ENCODE measurements at regions not wholly inside any gene's neighbourhood (a gene's known extent, or its start where the extent isn't known, plus 50 kb on each side); places are given as distances from the start of the nearest gene placed in this dataset.
"Not testable (repeated sequence)": the region's sequence is repeated elsewhere in the genome, so short reads cannot be mapped to it uniquely, and the experiment has no call there.

GRCh38 chr6:85004361-85004995 is 240.1 kb upstream of the TBX18 start:
- no peak for DNase-seq

- no peak for DNase-seq
These were observed 238.4 kb upstream of the TBX18 start for GRCh38 chr6:85002847-85003246.

DNA sequence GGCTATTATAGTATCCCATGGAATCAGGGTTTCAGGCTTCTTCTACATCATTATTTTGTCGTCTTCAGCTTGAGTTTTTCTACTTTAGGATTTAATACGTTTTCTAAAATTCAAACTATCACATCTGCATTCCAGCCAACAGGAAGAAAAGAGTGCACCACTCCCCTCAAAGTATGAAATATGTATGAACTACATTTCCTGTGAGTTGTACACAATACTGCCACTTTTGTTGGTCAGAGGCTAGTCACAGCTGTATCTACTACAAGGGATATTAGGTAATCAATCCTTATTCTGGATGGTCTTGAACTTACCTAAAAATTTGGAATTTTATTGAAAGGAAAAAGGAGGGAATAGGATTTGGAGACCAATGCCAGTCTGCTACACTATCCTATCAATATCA is 235.6 kb upstream of the TBX18 start:
- DNase-seq, result no peak

DNA sequence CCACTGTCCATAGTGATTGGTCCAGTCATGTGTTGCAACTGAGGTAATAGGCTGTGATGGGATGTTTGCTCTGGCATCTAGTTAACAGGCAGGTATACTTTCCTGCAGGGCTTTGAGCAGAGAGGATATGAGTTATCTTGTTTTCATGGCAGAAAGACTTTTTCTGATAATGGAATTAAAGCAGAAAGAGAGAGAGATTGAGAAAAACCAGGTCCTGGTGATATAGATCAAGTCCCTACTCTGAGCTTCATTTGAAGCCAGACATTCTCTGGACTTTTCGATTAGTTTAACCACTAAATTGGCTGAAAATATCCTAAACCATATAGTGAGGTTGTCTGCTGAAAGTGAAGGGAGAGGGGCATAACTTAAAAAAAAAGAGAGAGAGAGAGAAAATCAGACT is 233.8 kb upstream of the TBX18 start:
- DNase-seq, result no peak

- DNase-seq, result not testable (repeated sequence)
These were observed 224.4 kb upstream of the TBX18 start for GRCh38 chr6:84988766-84989165.

DNA sequence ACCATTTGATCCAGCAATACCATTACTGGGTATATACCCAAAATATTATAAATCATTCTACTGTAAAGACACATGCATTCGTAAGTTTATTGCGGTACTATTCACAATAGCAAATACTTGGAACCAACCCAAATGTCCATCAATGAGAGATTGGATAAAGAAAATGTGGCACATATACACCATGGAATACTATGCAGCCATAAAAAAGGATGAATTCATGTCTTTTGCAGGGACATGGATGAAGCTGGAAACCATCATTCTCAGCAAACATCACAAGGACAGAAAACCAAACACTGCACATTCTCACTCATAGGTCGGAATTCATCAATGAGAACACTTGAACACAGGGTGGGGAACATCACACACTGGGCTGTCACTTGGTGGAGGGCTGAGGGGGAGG is 221.1 kb upstream of the TBX18 start:
- not testable (repeated sequence) for DNase-seq

- no peak for DNase-seq
These were observed 215.1 kb upstream of the TBX18 start for GRCh38 chr6:84979541-84979940.

GRCh38 chr6:84977363-84977705 is 212.9 kb upstream of the TBX18 start:
- DNase-seq, result no peak

DNA sequence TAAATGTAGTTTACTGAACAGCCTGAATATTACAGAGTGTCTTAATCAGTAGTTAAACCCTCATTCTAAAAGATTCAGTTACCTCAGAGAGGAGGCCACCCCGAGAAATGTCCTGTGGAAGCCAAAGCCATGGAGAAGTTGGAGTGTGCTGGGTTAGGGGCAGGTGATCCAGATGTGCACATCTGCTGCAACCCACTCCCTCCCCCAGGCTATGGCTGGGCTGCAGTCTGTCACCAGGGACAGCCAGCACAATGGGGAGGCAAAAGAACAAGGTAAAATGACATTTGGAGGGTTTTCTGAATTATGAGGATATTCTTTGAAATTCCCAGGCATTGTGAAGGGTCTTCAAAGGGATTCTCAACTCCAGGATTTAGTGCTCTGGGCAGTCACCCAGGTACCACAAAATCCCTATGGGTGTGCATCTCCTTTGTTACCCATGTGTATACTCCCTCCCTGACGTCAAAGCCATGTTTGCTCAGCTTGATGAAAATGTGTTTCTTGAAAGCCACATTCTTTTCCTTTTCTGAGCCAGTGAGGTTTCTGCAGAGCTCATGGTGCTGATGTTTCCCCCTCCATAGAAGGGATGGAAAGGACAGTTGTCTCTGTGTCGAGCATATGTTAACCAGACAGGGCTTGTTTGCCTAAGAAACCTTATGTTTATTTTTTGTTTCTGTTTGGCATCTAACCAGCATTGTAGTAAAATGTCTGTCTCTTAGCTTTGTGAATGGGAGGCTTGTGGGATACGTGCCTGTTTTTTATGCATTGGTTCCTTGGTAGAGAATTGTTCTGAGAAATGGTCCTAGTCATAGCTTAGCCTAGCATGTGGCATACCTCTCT is 212.3 kb upstream of the TBX18 start:
- DNase-seq, result no peak

DNA sequence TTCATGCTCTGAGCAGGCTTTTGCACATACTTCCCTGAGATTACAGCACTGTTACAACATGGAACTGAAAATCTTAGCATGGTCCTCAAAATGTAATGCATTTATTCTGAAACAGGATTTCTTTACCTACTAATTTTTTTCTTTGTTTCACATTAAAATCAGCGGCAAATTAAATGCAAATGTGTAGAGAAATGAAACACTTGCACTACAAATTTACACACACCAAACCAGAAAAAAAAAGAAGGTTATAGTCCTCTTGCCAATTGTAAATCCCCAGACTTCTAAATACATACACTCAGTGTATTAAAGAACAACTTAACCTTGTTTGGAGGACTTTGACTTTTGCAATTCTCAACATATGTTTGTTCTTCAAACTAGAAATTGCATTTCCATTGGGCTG is 210.9 kb upstream of the TBX18 start:
- no peak for DNase-seq

- DNase-seq, result no peak
These were observed 209.2 kb upstream of the TBX18 start for GRCh38 chr6:84973606-84974005.

DNA sequence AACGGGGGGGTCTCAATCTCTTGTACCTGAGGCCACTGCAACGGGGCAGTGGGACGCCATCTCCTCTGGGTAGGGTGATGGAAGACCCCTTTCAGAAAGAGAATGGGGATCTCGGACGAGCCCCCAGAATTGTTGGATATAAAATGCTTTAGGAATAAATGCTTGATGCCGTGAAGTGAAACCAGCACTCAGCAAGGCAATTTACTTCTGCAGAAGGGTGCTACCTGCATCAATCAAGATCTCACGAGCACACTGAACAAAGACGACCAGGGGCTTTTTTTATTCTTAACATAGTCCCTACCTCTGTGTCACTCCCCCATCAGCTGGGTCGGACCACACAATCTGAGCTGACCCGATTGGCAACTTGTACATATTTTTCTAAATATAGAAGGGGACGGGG is 203.6 kb upstream of the TBX18 start:
- no peak for DNase-seq

DNA sequence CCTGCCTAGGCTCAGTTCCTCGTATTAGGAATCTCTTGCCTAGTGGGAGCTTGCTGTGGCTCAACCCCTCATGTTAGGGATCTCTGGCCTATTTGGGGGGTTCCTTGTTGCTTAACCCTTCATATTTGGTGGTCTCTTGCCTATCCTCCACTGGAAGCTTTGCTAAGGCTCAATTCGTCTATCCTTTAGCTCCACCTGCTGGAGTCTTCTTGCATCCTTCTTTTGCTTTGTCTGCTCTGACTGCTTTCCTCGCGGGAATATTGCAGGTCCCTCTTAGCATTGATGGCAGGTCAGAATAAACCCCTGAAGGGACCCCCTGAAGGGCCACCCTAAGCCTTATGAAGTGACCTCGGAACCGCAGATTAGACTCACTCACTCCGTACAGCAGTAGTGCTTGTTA is 203.0 kb upstream of the TBX18 start:
- DNase-seq, result peak; percentile 23

- DNase-seq, result no peak
These were observed 188.8 kb upstream of the TBX18 start for GRCh38 chr6:84953111-84953755.

DNA sequence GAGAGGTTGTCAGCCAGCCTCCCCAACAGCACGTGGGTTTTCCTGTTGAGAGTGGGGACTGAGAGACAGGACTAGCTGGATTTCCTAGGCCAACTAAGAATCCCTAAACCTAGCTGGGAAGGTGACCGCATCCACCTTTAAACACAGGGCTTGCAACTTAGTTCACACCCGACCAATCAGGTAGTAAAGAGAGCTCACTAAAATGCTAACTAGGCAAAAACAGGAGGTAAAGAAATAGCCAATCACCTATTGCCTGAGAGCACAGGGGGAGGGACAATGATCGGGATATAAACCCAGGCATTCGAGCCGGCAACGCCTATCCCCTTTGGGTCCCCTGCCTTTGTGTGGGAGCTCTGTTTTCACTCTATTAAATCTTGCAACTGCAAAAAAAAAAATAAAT is 180.5 kb upstream of the TBX18 start:
- DNase-seq, result not testable (repeated sequence)

DNA sequence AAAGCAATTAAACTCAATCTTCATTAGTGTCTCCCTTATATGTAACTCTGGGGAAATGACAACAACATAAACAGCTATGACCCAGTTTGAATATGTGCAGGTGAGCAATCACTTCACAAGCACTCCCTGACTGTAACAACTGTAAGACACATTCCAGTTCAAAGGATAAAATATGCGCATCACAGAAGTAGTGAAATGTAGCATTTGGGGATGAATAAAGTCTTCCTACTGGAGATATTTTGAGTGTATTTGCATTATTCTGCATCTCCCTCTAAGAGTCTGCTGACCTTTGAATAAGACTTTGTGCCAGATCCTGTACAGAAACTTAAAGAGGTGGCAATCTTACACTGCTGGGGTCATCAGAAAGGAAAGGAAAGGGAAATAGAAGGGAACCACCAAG is 179.5 kb upstream of the TBX18 start:
- no peak for DNase-seq

DNA sequence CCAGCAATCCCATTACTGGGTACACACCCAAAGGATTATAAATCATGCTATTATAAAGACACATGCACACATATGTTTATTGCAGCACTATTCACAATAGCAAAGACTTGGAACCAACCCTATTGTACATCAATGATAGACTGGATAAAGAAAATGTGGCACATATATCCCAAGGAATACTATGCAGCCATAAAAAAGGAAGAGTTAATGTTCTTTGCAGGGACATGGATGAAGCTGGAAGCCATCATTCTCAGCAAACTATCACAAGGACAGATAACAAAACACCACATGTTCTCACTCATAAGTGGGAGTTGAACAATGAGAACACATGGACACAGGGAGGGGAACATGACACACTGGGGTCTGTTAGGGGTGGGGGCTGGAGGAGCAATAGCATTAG is 177.2 kb upstream of the TBX18 start:
- not testable (repeated sequence) for DNase-seq

GRCh38 chr6:84929212-84929611 is 164.8 kb upstream of the TBX18 start:
- no peak for DNase-seq

DNA sequence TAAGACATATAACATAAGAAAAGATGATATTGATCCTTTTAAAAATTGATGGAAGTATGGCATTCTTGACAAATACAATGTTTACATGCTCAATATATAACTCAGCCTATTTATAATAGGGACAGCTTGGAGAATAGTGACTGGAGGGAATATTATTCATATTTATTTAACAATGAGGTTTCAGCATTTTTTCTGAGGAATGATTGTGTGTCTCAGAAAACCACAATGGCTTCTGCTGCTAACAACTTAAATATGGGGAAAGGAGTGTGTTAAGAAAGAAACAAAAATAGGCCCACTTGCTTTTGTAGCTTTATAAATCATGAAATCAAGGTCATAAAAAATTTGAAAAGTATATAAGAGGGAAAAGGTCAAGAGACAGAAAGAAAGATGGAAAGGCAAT is 163.2 kb upstream of the TBX18 start:
- DNase-seq, result no peak

GRCh38 chr6:84926189-84927155 is 162.1 kb upstream of the TBX18 start:
- no peak for DNase-seq

DNA sequence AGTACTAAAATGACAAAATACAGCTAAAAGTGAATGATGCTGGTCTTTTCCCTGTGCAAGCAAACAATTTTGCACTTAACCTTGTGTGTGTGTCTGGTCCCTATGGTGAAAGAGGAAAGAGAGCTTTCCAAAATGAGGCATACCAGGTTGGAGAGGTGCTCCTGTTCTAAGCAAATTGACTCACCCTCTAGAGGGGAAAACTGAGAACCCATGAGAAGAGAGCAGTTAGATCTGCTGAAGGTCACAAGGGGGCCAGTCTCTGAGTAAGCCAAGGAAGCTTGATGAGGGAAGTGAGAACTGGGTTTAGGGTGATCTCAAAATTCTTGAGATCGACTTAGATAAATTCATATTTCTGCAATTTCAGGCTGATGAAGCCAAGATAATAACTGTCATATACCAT is 157.5 kb upstream of the TBX18 start:
- DNase-seq, result no peak

DNA sequence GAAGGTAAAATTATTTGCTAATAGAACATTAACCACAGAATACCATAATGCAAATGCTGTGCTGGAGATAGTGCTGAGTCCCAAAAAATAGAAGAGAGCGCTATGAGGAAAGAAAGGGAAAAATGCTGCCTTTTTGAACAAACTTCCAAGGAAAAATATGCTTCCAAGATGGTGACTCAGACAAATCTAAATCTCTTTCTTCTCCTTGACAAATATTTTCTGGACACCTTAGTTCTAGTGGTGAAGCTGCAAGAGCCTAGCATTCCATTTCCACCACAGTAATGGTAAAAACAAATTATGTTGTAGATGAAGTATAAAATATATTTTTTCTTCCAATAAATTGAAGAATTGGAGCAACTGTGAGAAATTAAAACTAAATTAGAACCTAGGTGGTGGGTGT is 155.6 kb upstream of the TBX18 start:
- DNase-seq, result no peak

DNA sequence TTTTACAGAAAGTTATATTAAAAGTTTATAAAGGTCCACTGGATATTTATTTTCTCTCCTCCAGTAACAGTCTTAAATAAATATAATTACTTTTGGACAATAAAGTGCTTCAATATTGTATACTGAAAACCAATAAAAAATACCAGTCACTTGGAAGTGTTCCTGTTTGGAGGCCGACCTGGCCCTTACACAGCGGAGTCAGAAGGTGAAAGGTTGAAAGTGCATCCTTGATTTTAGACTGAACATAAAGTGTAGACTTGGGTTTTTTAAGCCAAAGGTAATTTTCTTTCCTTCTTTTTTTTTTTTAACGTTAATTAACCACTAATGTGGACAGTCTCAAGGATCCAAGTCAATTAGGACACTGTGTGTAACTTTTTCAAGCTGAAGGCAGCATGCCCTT is 152.3 kb upstream of the TBX18 start:
- no peak for DNase-seq

Data from NCI-H526 treated with DMSO at 0.1 percent for 48 hours (cell line).